Heart right ventricle (tissue), 16 donors: ENCODE measurements at regions not wholly inside any gene's neighbourhood (a gene's known extent, or its start where the extent isn't known, plus 50 kb on each side); places are given as distances from the start of the nearest gene placed in this dataset.

ENCODE experiments used
- ATAC-seq, 8 donors: fragments of 200-7000 bp; cut with Tn5 transposase; one replicate each; pipeline ENCODE4 v1.9.1; 2020; ENCODE audit warnings: mild to moderate bottlenecking in 8 of 8, moderate library complexity in 8 of 8, moderate number of reproducible peaks in 1 of 8
- DNase-seq, 2 donors: peaks; one replicate each; pipeline ENCODE4 v3.0.0-alpha.2; 2020
- H3K27ac ChIP-seq, 10 donors: fragments of 200-600 bp; sonication (generic) in 2 of 10; one replicate each; pipeline versions ENCODE4 v1.5.0 to v1.8.0; 2020 to 2022; ENCODE audit warnings: mild to moderate bottlenecking in 3 of 10
- H3K27me3 ChIP-seq, 7 donors: fragments of 200-600 bp; one replicate each; pipeline ENCODE4 v1.8.0; 2021 to 2022; ENCODE audit warnings: mild to moderate bottlenecking in 2 of 7
- H3K36me3 ChIP-seq, 9 donors: fragments of 200-600 bp; sonication (generic) in 1 of 9; one replicate each; pipeline versions ENCODE4 v1.5.0 to v1.8.0; 2020 to 2022; ENCODE audit warnings: mild to moderate bottlenecking in 2 of 9
- H3K4me1 ChIP-seq, 9 donors: fragments of 200-600 bp; sonication (generic) in 1 of 9; one replicate each; pipeline versions ENCODE4 v1.5.0 to v1.8.0; 2020 to 2022; ENCODE audit warnings: mild to moderate bottlenecking in 4 of 9
- H3K4me3 ChIP-seq, 10 donors: fragments of 200-600 bp; sonication (generic) in 2 of 10; one replicate each; pipeline versions ENCODE4 v1.5.0 to v1.8.0; 2020 to 2022; ENCODE audit warnings: mild to moderate bottlenecking in 7 of 10, moderate library complexity in 2 of 10
- H3K9me3 ChIP-seq, 11 donors: fragments of 200-600 bp in 10 of 11; sonication (generic) in 2 of 11; one replicate each; pipeline versions ENCODE4 v1.5.0 to v1.8.0; 2013 to 2022; ENCODE audit warnings: mild to moderate bottlenecking in 2 of 11, control low read depth in 1 of 11, moderate library complexity in 1 of 11
- CTCF ChIP-seq, 9 donors: fragments of 200-600 bp; sonication (generic) in 2 of 9; IDR thresholded peaks; one replicate each; pipeline versions ENCODE4 v1.5.0 to v1.8.0; 2021 to 2022; ENCODE audit warnings: antibody characterized with exemption in 9 of 9, mild to moderate bottlenecking in 5 of 9, moderate library complexity in 1 of 9
- WGBS, 2 donors: extraction: QIAGEN DNeasy Blood & Tissue Kit; methylation state at CpG; one replicate each; pipeline ENCODE4 v1.1.7; 2013; ENCODE audit warnings: inconsistent platforms in 1 of 2; 5-methylcytosine and 5-hydroxymethylcytosine counted together
- intact Hi-C, 10 donors: fragments of 100-400 bp; cut with DNase I; formaldehyde crosslinking; loops; one replicate each; pipeline versions ENCODE4 v1.11.1 to v1.14.2; 2022
- donor health status: Arrhythmogenic right ventricular cardiomyopathy.
- donor health status: ischemic (EF 13 %, LVEDD 7.1; RV severe dilation, severe dysfunction).
- donor health status: healthy with polysubstance abuse.
- donor health status: DM: no; HTN: yes; CAD: no.
- donor health status: DM: no; HTN: no; CAD: no.
- donor health status: ischemic (EF 25% LVEDD 6.9; RV normal size, moderate dysfunction).
- donor health status: ischemic (EF 25% LVEDD 5.7; RV mildly dilated, moderate dysfunction).
- donor health status: healthy.
- donor health status: DM: yes; HTN: yes; CAD: no.
- donor health status: Ischemic cardiomyopathy.
- donor health status: ischemic (EF 35%, LVEDD 5.7; RV mildly dilated, moderate dysfunction).
- donor health status: nonischemic (EF 11% LVEDD 7.7; RV severe dilation, severe dysfunction).
- donor health status: DM: yes; HTN: yes; CAD: no.
- donor health status: PGD.
- donor health status: ischemic (EF 29% LVEDD 5.4; RV normal size, mild dysfunction).
- donor health status: nonischemic (EF 23%, LVEDD 6.1; RV moderate dilation, normal function).

DNA sequence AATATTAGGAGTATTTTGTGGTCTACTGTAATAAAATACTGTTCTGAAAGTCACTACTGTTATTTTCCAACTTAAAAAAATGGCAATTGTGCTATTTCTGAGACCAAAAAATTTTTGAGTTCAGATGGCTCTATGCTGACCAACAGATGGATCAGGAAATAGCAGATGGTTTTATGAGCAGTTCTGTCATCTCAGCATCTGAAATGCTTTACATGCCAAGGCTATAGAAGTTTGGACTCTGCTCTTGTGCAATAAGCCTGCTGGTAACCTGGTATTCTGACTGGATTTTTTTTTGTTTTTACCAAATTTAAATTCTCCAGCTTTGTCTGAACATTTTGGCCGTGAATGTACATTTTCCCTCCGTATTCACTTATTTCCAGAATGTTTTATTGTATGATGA, 1127.5 kb downstream of the GRIK2 start:
- H3K27me3 ChIP-seq, result no peaks in the 10 kb centered on the region
- DNase-seq (no peak), ATAC-seq (no peak)

DNA sequence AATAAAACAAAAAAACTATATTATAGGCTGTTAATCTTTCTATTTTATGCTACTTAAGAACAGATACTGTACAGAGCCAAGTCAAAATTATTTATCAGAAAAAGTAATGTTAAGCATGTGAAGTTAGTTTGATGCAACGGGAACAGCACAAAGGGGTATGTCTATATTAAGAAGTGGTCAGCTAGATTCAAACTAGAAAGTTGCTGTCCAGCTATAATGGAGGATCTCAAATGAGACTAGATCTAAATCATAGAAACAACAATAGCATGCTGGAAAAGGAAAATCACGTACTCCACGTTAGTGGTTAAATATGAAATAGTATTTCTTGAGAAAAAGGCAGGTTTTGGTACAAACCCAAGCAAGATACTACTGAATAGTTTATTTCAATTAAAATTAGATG, 1124.0 kb downstream of the GRIK2 start:
- H3K27ac ChIP-seq, result no peak overlapping the region
- ATAC-seq (no peak), DNase-seq (no peak)
- no peaks in the 10 kb centered on the region for H3K36me3 ChIP-seq
- no peaks in the 10 kb centered on the region for H3K27me3 ChIP-seq
- H3K4me1 ChIP-seq, result no peaks in the 10 kb centered on the region
- TF ChIP-seq CTCF (IDR thresholded peaks at IDR 0.05), result no peak
- WGBS, 2 donors, result 72 to 78% methylated on average over 3 of the region's 3 CpGs
- H3K9me3 ChIP-seq, result no peaks in the 10 kb centered on the region
- intact Hi-C loops, result no loop called here
- H3K4me3 ChIP-seq, result no peak overlapping the region

More for the DNA sequence above, 1127.5 kb downstream of the GRIK2 start:
- WGBS, 2 donors, result 68 to 71% methylated on average over 2 of the region's 2 CpGs
- Histone ChIP-seq H3K4me3 (no peak overlapping the region), H3K9me3 (no peaks in the 10 kb centered on the region), H3K36me3 (no peaks in the 10 kb centered on the region), H3K4me1 (no peaks in the 10 kb centered on the region), H3K27ac (no peak overlapping the region)
- TF ChIP-seq CTCF (IDR thresholded peaks at IDR 0.05), result no peak
- intact Hi-C loops, result no loop called here

GRCh38 chr6:102501615-102502014, 1108.1 kb downstream of the GRIK2 start:
- intact Hi-C loops, result no loop called here
- H3K9me3 ChIP-seq, result peaks cover 0 to 35% (median 7%) of the 10 kb centered on the region in 11 donors
- no peaks in the 10 kb centered on the region for H3K36me3 ChIP-seq
- 39 to 47% methylated on average over 1 of the region's 1 CpG for WGBS, 2 donors
- no peaks in the 10 kb centered on the region for H3K4me1 ChIP-seq
- no peaks in the 10 kb centered on the region for H3K27me3 ChIP-seq
- no peak overlapping the region for H3K4me3 ChIP-seq
- H3K27ac ChIP-seq, result no peak overlapping the region
- ATAC-seq (no peak), DNase-seq (no peak)
- TF ChIP-seq CTCF (IDR thresholded peaks at IDR 0.05), result no peak

DNA sequence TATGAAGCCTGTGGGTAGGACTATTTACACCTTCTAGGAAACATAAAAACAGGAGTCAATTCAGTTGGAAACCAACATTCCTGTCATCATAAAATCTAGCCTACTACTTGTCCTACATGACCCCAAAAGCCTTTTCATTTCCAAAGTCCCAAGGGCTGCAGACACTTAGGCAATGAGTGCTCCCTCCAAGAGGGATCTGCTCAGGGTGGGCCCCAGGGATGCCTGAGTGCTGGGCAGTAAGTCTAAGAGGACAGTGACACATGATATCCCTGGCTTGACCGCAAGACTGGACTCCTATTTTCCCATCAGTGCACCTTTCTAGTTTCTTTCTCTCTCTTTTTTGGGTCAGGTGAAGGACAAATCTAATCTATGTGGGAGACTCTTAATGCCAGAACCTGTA, 1101.3 kb downstream of the GRIK2 start:
- intact Hi-C loops, result no loop called here
- Histone ChIP-seq H3K9me3 (peaks cover 0 to 11% (median 0%) of the 10 kb centered on the region in 11 donors), H3K27ac (no peak overlapping the region), H3K4me1 (no peaks in the 10 kb centered on the region), H3K36me3 (no peaks in the 10 kb centered on the region), H3K27me3 (no peaks in the 10 kb centered on the region), H3K4me3 (no peak overlapping the region)
- DNase-seq (no peak), ATAC-seq (no peak)
- WGBS, 2 donors, result 86 to 88% methylated on average over 1 of the region's 1 CpG
- no peak for TF ChIP-seq CTCF (IDR thresholded peaks at IDR 0.05)

GRCh38 chr6:102493485-102493884, 1100.0 kb downstream of the GRIK2 start:
- H3K9me3 ChIP-seq, result peaks cover 0 to 11% (median 0%) of the 10 kb centered on the region in 11 donors
- H3K4me3 ChIP-seq, result no peak overlapping the region
- no peak overlapping the region for H3K27ac ChIP-seq
- 89 to 97% methylated on average over 4 of the region's 4 CpGs for WGBS, 2 donors
- no peak for DNase-seq
- TF ChIP-seq CTCF (IDR thresholded peaks at IDR 0.05), result no peak
- intact Hi-C loops, result no loop called here
- ATAC-seq, result no peak
- no peaks in the 10 kb centered on the region for H3K27me3 ChIP-seq
- no peaks in the 10 kb centered on the region for H3K36me3 ChIP-seq
- H3K4me1 ChIP-seq, result no peaks in the 10 kb centered on the region
